ENCODE measurements at regions not wholly inside any gene's neighbourhood (a gene's known extent, or its start where the extent isn't known, plus 50 kb on each side); places are given as distances from the start of the nearest gene placed in this dataset.

GRCh38 chr7:3233301-3233700 is 67.8 kb upstream of the SDK1 start:
- DNase-seq (ENCODE audit: low spot score): no peak

- DNase-seq (ENCODE audit: low spot score): no peak
These were observed 67.0 kb upstream of the SDK1 start for GRCh38 chr7:3234051-3234450.

DNA sequence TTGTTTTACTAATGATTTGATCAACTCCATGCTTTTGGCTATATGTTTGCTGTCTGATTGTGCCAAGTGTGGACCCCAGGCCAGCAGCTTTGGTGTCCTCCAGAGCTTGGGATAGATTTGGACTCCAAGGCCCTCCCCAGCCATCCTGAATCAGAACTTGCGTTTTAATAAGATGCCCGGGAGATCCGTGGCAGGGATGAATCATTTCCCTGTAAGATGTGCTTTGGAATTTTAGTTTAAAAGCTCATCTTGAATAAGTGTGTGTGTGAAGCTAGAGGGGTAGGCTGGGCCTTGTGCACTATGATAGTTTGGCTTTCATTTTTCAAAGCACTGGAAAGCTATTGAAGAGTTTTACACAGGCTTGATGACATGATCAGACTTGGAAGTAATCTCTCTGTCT is 66.2 kb upstream of the SDK1 start:
- no peak for DNase-seq (ENCODE audit: low spot score)

DNA sequence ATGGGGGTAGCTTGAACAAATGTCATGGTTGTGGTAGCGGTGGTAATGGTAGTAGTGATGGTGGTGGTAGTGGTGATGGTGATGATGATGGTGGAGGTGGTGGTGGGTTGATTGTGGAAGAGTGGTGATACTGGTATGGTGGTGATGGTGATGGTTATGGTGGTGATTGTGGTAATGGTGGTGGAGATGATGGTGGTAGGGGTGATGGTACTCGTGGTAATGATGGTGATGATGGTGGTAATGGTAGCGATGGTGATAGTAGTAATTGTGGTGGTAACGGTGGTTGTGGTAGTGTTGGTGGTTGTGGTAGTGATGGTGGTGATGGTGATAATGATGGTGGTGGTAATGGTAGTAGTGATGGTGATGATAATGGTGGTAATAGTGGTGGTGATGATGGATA is 65.7 kb upstream of the SDK1 start:
- DNase-seq (ENCODE audit: low spot score): no peak

DNA sequence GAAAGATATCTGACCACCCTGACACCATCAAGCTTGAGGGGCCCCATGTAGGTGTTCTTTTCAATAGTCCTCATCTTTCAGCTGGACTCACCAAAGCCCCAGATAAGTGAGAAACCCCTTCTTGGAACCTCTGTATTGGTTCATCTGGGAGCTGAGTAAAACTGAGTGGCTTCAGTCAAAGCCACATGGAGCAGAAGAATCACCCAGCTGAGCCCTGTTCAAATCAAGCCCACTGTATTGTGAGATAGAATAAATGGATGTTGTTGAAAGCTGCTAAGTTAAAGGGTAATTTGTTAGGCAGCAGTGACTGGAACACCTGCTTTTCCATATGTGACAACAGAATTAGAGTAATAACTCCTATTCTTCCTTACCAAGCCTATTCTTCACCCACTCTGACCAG is 64.8 kb upstream of the SDK1 start:
- no peak for DNase-seq (ENCODE audit: low spot score)

- DNase-seq (ENCODE audit: low spot score): no peak
These were observed 62.4 kb upstream of the SDK1 start for GRCh38 chr7:3238525-3239210.

DNA sequence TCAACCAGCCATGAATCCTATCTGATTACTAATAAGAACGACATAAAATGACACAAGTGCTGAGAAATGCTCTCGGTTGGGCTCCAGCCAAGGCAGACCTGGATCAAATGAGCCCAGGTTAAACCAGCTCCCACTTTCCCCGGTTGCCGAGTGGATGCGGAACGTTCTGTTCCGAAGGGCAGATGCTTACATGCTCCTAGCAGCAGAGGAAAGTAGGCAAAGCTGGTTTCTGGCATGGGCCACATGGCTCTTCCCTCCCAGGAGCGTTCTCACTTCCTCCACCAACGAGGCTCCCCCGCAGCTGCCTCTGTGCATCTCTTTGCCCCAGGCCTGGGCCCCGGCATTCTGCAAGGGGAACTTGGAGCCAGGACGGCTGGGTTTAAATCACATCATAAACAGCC is 61.8 kb upstream of the SDK1 start:
- no peak for DNase-seq (ENCODE audit: low spot score)

DNA sequence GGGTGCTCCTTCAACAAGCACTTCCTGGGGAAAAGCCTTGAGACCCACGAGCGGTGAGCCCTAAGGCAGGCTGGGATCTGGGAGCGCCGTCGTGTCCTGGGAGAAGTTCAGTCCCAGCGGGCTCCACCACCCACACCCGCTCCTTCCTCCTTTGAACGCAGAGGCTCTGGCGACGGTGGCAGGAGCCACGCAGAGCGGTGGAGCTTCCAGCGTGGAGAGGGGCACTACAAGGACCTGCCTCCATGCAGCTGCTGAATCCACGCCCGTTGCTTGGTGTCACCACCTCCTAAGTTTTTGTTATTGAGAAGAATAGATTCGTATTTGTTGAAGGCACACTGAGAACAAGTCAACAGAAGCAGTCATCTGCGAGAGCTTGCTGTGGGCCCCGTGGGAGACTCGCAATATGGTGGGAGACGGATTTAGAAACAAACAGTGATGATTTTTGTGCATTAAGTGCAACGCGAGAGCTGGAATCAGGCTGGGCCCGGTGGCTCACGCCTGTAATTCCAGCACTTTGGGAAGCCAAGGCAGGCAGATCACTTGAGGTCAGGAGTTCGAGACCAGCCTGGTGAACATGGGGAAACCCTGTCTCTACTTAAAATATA is 60.1 kb upstream of the SDK1 start:
- no peak for DNase-seq (ENCODE audit: low spot score)

- no peak for DNase-seq (ENCODE audit: low spot score)
These were observed 59.3 kb upstream of the SDK1 start for GRCh38 chr7:3241686-3242258.

DNA sequence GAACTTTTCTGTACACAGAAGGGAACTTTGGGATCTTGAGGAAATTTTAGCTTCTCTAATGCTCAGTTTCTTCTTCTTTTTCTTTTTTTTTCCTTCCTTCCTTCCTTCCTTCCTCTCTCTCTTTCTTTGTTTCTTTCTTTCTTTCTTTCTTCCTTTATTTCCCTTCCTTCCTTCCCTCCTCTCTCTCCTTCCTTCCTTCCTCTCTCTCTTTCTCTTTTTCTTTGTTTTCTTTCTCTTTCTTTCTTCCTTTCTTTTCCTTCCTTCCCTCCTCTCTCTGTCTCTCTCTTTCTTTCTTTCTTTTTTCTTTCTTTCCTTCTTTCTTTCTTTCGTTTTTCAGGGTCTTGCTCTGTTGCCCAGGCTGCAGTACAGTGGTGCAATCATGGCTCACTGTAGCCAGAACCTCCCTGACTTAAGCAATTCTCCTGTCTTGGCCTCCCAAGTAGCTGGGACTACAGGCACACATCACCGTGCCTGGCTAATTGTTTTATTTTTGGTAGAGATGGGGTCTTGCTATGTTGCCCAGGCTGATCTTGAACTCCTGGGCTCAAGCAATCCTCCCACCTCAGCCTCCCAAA is 58.6 kb upstream of the SDK1 start:
- DNase-seq (ENCODE audit: low spot score): no peak

DNA sequence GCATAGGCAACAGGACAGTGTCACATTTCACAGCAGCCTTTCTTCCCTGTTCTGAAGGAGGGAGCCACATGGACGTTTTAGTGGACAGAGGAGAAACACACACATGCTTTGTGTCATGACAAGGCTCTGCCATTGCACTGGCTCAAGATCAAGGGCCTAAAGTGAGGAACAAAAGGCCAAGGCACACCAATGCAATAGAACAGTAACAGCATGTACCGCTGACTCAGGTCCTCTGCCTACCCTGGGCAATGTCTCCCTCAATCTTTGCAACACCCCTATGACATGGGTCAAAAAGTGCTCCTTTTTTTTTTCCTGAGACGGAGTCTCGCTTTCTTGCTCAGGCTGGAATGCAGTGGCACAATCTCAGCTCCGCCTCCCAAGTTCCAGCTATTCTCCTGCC is 57.8 kb upstream of the SDK1 start:
- no peak for DNase-seq (ENCODE audit: low spot score)

- DNase-seq (ENCODE audit: low spot score): no peak
These were observed 57.4 kb upstream of the SDK1 start for GRCh38 chr7:3243680-3244079.

GRCh38 chr7:3244241-3244814 is 56.7 kb upstream of the SDK1 start:
- peak; percentile 52 for DNase-seq (ENCODE audit: low spot score)

- no peak for DNase-seq (ENCODE audit: low spot score)
These were observed 56.0 kb upstream of the SDK1 start for GRCh38 chr7:3245077-3245476.

GRCh38 chr7:3245721-3246120 is 55.3 kb upstream of the SDK1 start:
- DNase-seq (ENCODE audit: low spot score): no peak

DNA sequence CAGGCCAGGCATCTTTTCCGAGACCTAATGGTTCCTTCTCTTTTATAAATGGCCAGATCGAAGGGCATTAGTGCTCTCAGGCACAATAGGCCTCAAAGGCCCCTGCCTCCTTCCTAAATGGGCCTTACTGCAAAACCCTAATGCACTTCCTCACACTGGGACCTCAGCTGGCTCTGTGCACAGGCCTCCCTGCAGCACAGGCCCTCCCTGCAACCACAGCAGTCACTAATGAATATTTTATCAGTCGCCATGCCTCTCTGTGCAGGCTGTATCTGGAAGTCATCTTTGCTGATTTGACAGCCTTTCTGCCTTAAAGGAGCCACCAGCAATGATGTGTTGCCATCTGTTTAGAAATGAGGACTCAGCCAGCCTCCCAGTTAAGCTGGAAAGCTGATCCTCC is 54.9 kb upstream of the SDK1 start:
- DNase-seq (ENCODE audit: low spot score): no peak

DNA sequence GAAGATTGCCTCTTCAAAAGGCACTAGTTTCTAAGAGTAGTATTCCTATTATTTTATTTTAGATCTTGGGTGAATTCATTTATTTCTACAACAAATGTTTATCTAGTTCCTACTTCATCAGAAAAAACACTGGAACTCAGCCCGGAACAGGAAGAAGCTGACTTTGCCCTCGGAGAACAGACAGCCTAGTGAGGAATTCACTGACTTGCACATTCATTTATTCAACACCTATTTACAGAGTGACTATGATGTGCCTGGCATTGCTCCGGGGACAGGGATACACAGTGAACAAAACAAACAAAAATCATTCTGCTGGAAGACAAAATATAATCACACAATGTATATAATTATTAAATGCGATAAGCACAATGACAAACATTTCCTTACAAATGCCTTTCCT is 54.4 kb upstream of the SDK1 start:
- no peak for DNase-seq (ENCODE audit: low spot score)

DNA sequence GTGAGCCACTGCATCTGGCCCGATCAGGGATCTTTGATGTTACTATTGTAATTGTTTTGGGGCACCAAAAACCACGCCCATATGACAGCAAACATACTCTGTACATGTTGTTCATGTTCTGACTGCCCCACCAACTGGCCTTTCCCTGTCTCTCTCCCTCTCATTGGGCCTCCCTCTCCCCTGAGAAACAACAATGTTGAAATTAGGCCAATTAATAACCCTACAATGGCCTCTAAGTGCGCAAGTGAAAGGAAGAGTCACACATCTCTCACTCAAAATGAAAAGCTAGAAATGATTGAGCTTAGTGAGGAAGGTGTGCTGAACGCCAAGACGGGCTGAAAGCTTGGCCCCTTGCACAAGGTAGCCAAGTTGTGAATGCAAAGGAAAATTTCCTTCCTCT is 50.3 kb upstream of the SDK1 start:
- no peak for DNase-seq (ENCODE audit: low spot score)
